Stimulated activated CD8-positive, alpha-beta memory T cell treated with anti-CD3 and anti-CD28 coated beads, Interleukin-4, amount 100 ng/mL, for 4 hours (primary cell): ENCODE measurements at regions not wholly inside any gene's neighbourhood (a gene's known extent, or its start where the extent isn't known, plus 50 kb on each side); places are given as distances from the start of the nearest gene placed in this dataset.
A peak's percentile ranks its signal among the peaks of the same experiment; 100 is the strongest.

ENCODE experiments used
- DNase-seq, 2 donors: peaks; one replicate each; pipeline ENCODE4 v3.0.0-alpha.2; 2020; ENCODE audit warnings: low read depth in 2 of 2, low spot score in 1 of 2

GRCh38 chr19:34096020-34096915 is 76.0 kb upstream of the LSM14A start:
- no peak for DNase-seq

GRCh38 chr19:34104096-34104495 is 68.2 kb upstream of the LSM14A start:
- no peak for DNase-seq

GRCh38 chr19:34104557-34104956 is 67.7 kb upstream of the LSM14A start:
- no peak for DNase-seq

GRCh38 chr19:34109596-34109995 is 62.7 kb upstream of the LSM14A start:
- DNase-seq, result no peak

DNA sequence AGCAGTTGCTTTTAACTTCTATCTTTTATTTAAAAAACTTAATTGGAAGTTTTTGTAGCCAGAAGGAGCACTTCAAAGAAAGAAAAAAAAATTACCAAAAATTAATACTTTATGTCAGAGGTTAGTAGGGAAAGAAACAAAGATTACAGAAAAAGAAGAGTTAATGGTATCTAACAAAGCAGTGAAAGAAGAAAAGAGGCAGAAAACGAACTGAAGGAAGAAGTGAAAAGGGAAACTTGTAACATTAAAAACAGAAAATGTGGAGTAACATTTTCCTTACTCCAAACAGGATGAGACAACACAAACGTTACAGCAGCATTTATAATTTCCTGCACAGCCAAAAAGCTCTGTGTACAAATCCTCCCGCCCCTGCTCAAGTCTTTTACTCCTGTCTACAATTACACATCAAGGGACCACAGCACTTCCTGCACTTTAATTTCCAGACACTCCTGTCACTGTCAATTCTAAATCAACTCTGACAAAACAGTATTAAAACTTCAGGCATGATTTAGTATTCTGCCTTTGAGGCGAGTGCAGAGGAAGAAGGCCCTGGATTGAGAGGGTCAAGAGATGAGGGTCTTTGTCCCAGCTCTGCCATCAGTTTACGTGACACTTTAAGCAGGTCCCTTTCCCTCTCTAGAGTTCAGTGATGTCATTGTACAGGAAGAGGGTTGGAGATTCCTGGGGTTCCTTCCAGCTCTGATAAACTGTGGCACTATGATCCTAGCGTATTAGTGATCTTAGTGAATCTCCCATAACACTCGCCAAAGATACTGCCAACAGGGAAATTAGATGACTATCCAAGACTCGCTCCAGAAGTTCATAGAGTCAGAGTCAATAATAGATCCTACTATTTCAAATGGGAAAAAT is 53.2 kb upstream of the LSM14A start:
- DNase-seq, result no peak

GRCh38 chr19:34120141-34120540 is 52.2 kb upstream of the LSM14A start:
- DNase-seq, result no peak

DNA sequence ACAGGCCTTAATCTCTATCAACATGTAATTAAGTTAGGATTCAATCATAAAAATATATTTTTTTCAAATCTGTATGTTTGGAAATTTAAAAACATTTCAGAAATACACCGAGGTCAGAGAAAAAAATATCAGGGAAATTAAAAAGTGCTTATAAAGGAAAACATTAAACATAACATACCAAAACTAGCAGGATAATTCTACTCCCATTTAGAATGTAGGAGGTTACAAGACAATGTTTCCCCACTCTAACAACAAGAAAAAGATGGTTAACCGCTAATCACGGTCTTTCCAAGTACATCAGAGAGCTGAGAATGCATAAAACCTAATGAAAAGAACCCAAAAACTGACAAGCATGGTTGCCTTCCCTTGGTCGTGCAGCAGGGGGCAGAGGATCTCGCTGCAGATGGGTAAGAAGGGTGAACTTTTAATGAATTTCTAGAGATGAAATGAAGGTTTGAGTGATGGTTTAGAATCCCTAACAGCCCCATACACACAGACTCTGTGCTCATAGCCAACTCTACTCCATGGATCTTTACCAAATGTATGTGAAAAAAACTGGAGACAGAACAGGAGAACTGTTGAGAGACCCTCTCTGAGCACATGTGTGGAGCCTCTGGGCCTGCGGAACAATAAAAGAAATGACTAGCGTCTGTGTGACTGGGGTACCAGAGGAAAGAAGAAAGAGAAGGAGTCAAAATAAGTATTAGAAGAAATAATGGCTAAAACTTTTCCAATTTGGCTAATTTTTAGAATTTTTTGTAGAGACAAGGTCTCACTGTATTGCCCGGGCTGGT is 51.3 kb upstream of the LSM14A start:
- DNase-seq, result peak in 1 of 2 donors; percentile 5
